Psoas muscle (tissue), 7 donors: ENCODE measurements at regions not wholly inside any gene's neighbourhood (a gene's known extent, or its start where the extent isn't known, plus 50 kb on each side); places are given as distances from the start of the nearest gene placed in this dataset.

Experiments used
- ATAC-seq, 4 donors: fragments of 200-7000 bp; cut with Tn5 transposase; one replicate each; pipeline ENCODE4 v1.9.1; 2020; ENCODE audit warnings: moderate library complexity in 3 of 4, mild to moderate bottlenecking in 2 of 4
- DNase-seq, 2 donors: peaks; one replicate each; pipeline ENCODE4 v3.0.0-alpha.2; 2020
- H3K27ac ChIP-seq: fragments of 200-600 bp; one replicate; pipeline ENCODE4 v1.8.0; 2022
- H3K27me3 ChIP-seq, 3 donors: fragments of 200-600 bp in 1 of 3; one replicate each; pipeline versions ENCODE4 v1.6.1 to v1.8.0; 2013 to 2022; ENCODE audit warnings: low read length in 2 of 3, mild to moderate bottlenecking in 2 of 3, moderate library complexity in 1 of 3; ENCODE audit not compliant: insufficient read depth in 3 of 3
- H3K36me3 ChIP-seq, 2 donors: fragments of 200-600 bp in 1 of 2; one replicate each; pipeline versions ENCODE4 v1.6.1 to v1.8.0; 2013 to 2022; ENCODE audit warnings: low read depth in 1 of 2, mild to moderate bottlenecking in 1 of 2, moderate library complexity in 1 of 2; ENCODE audit not compliant: insufficient read depth in 1 of 2
- H3K4me1 ChIP-seq: fragments of 200-600 bp; one replicate; pipeline ENCODE4 v1.8.0; 2022
- H3K4me3 ChIP-seq: fragments of 200-600 bp; one replicate; pipeline ENCODE4 v1.8.0; 2022; ENCODE audit warnings: mild to moderate bottlenecking
- H3K9me3 ChIP-seq: fragments of 200-600 bp; one replicate; pipeline ENCODE4 v1.8.0; 2022
- CTCF ChIP-seq: fragments of 200-600 bp; IDR thresholded peaks from one replicate; pipeline ENCODE4 v1.8.0; 2022; ENCODE audit warnings: antibody characterized with exemption
- WGBS, 3 donors: extraction: QIAGEN DNeasy Blood & Tissue Kit; methylation state at CpG; one replicate each; pipeline versions ENCODE4 v1.1.6 to v1.1.7; 2013; 5-methylcytosine and 5-hydroxymethylcytosine counted together
- intact Hi-C, 2 donors: fragments of 100-400 bp; cut with DNase I; formaldehyde crosslinking; loops; one replicate each; pipeline versions ENCODE4 v1.11.0 to v1.14.2; 2022
- donor health status: healthy with polysubstance abuse.
- donor health status: DM: no; HTN: no; CAD: no; lungs with moderate emphysema.
- donor health status: Bipolar disorder and iron deficiency.
- donor health status: healthy.
- donor health status: DM: yes; HTN: yes; CAD: no.
- donor health status: DM: no; HTN: no; CAD: no.
- donor health status: DM: yes; HTN: yes; CAD: no.

- Histone ChIP-seq H3K27me3 (peaks cover 0 to 4% (median 0%) of the 10 kb centered on the region in 3 donors), H3K4me3 (no peak overlapping the region), H3K4me1 (no peaks in the 10 kb centered on the region), H3K36me3 (no peaks in the 10 kb centered on the region), H3K9me3 (no peaks in the 10 kb centered on the region), H3K27ac (no peak overlapping the region)
- DNase-seq: no peak
- 3 to 7% (median 4%) methylated on average over 1 of the region's 1 CpG for WGBS, 3 donors
- intact Hi-C loops: no loop called here
- TF ChIP-seq CTCF: no peak
- ATAC-seq: no peak
These were observed 460.7 kb downstream of the MTX2 start for GRCh38 chr2:176729706-176730569.

GRCh38 chr2:176732780-176733179 lies 463.5 kb downstream of the MTX2 start:
- no peak overlapping the region for H3K4me3 ChIP-seq
- TF ChIP-seq CTCF: no peak
- H3K27me3 ChIP-seq: no peaks in the 10 kb centered on the region
- H3K9me3 ChIP-seq: no peaks in the 10 kb centered on the region
- ATAC-seq (no peak), DNase-seq (no peak)
- no peak overlapping the region for H3K27ac ChIP-seq
- 63 to 75% (median 73%) methylated on average over 1 of the region's 1 CpG for WGBS, 3 donors
- H3K36me3 ChIP-seq: no peaks in the 10 kb centered on the region
- no peaks in the 10 kb centered on the region for H3K4me1 ChIP-seq
- intact Hi-C loops: no loop called here

GRCh38 chr2:176733698-176734430 lies 464.6 kb downstream of the MTX2 start:
- 80 to 89% (median 88%) methylated on average over 3 of the region's 3 CpGs for WGBS, 3 donors

GRCh38 chr2:176734868-176735267 lies 465.6 kb downstream of the MTX2 start:
- intact Hi-C loops: no loop called here
- no peaks in the 10 kb centered on the region for H3K36me3 ChIP-seq
- no peaks in the 10 kb centered on the region for H3K4me1 ChIP-seq
- no peaks in the 10 kb centered on the region for H3K27me3 ChIP-seq
- H3K4me3 ChIP-seq: no peak overlapping the region
- H3K27ac ChIP-seq: no peak overlapping the region
- no peaks in the 10 kb centered on the region for H3K9me3 ChIP-seq
- 81 to 89% (median 82%) methylated on average over 5 of the region's 5 CpGs for WGBS, 3 donors
- TF ChIP-seq CTCF: no peak
- no peak for DNase-seq
- no peak for ATAC-seq

More at GRCh38 chr2:176733698-176734430, 464.6 kb downstream of the MTX2 start:
- Histone ChIP-seq H3K36me3 (no peaks in the 10 kb centered on the region), H3K27me3 (no peaks in the 10 kb centered on the region), H3K4me3 (no peak overlapping the region), H3K9me3 (no peaks in the 10 kb centered on the region), H3K27ac (no peak overlapping the region), H3K4me1 (no peaks in the 10 kb centered on the region)
- DNase-seq (no peak), ATAC-seq (no peak)
- intact Hi-C loops: no loop called here
- TF ChIP-seq CTCF: no peak
